ENCODE measurements at regions not wholly inside any gene's neighbourhood (a gene's known extent, or its start where the extent isn't known, plus 50 kb on each side); places are given as distances from the start of the nearest gene placed in this dataset.

- Histone ChIP-seq H3K4me2 (ENCODE audit: low read depth, low read length) (no peak overlapping the region), H4K20me1 (ENCODE audit: insufficient read depth, low read length) (no peaks in the 10 kb centered on the region), H2AFZ (ENCODE audit: low read length) (no peak overlapping the region), H3K27ac (ENCODE audit: low read length) (no peak overlapping the region), H3K9me3 (replicated peaks; ENCODE audit: insufficient read depth, low read length) (no peaks in the 10 kb centered on the region), H3K4me1 (ENCODE audit: low read length) (peaks cover 6% of the 10 kb centered on the region), H3K9ac (ENCODE audit: low read length) (no peak overlapping the region), H3K4me3 (ENCODE audit: low read length) (no peak overlapping the region), H3F3A (ENCODE audit: insufficient read depth, low read length) (0 out of 2 replicates have a peak, but pooled peaks cover 4% of the 10 kb centered on the region), H3K9me2 (replicated peaks; ENCODE audit: insufficient read depth, low read length) (no peaks in the 10 kb centered on the region), H3K27me3 (replicated peaks; ENCODE audit: insufficient read depth, low read length) (no peaks in the 10 kb centered on the region), H3K79me2 (ENCODE audit: low read length) (no peaks in the 10 kb centered on the region), H3K36me3 (replicated peaks; ENCODE audit: insufficient read depth, low read length) (no peaks in the 10 kb centered on the region)
- DNase-seq: no peak
- TF ChIP-seq EZH2 (optimal IDR thresholded peaks at IDR 0.05; ENCODE audit: low read depth, low read length) (no peak), EZH2phosphoT487 (IDR thresholded peaks at IDR 0.05; ENCODE audit: low read length) (no peak)
- TF ChIP-seq, protein P1, sequence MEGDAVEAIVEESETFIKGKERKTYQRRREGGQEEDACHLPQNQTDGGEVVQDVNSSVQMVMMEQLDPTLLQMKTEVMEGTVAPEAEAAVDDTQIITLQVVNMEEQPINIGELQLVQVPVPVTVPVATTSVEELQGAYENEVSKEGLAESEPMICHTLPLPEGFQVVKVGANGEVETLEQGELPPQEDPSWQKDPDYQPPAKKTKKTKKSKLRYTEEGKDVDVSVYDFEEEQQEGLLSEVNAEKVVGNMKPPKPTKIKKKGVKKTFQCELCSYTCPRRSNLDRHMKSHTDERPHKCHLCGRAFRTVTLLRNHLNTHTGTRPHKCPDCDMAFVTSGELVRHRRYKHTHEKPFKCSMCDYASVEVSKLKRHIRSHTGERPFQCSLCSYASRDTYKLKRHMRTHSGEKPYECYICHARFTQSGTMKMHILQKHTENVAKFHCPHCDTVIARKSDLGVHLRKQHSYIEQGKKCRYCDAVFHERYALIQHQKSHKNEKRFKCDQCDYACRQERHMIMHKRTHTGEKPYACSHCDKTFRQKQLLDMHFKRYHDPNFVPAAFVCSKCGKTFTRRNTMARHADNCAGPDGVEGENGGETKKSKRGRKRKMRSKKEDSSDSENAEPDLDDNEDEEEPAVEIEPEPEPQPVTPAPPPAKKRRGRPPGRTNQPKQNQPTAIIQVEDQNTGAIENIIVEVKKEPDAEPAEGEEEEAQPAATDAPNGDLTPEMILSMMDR (IDR thresholded peaks at IDR 0.05; ENCODE audit: low read length): no peak
These were observed 94.9 kb downstream of the MEX3B start for GRCh38 chr15:81950841-81951414.

DNA sequence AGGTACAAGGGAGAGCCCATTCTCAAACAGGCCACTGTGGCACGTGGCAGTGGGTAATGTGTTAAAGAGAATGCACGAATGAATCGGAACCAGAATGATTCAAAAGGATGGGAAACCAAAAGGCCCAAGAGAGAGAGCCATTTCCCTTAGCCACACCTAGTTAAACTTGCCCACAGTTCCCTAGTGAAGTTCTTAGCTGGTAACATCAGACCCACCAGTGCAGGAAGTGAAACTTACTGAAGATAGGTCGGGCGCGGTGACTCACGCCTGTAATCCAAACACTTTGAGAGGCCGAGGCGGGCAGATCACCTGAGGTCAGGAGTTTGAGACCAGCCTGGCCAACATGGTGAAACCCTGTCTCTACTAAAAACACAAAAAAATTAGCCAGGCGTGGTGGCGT is 97.1 kb downstream of the MEX3B start:
- H3K4me3 ChIP-seq (ENCODE audit: low read length): no peak overlapping the region
- no peaks in the 10 kb centered on the region for H3K79me2 ChIP-seq (ENCODE audit: low read length)
- H3K27me3 ChIP-seq (replicated peaks; ENCODE audit: insufficient read depth, low read length): no peaks in the 10 kb centered on the region
- no peak overlapping the region; the same call in 1 of the 2 replicates for H3K4me2 ChIP-seq (ENCODE audit: low read depth, low read length)
- DNase-seq: peak; percentile 84
- H3K27ac ChIP-seq (ENCODE audit: low read length): peak overlapping the region; percentile 20; the same call in 1 of the 2 replicates
- no peaks in the 10 kb centered on the region for H4K20me1 ChIP-seq (ENCODE audit: insufficient read depth, low read length)
- no peaks in the 10 kb centered on the region for H3K9me3 ChIP-seq (replicated peaks; ENCODE audit: insufficient read depth, low read length)
- no peaks in the 10 kb centered on the region for H3K9me2 ChIP-seq (replicated peaks; ENCODE audit: insufficient read depth, low read length)
- H3K4me1 ChIP-seq (ENCODE audit: low read length): peaks cover 6% of the 10 kb centered on the region
- no peaks in the 10 kb centered on the region for H3K36me3 ChIP-seq (replicated peaks; ENCODE audit: insufficient read depth, low read length)
- peak overlapping the region; percentile 46; the same call in 1 of the 2 replicates for H2AFZ ChIP-seq (ENCODE audit: low read length)
- no peak overlapping the region for H3K9ac ChIP-seq (ENCODE audit: low read length)
- no peak for TF ChIP-seq EZH2 (optimal IDR thresholded peaks at IDR 0.05; ENCODE audit: low read depth, low read length)
- TF ChIP-seq EZH2phosphoT487 (IDR thresholded peaks at IDR 0.05; ENCODE audit: low read length): no peak
- TF ChIP-seq, protein P1 (IDR thresholded peaks at IDR 0.05; ENCODE audit: low read length): no peak
- 0 out of 2 replicates have a peak, but pooled peaks cover 4% of the 10 kb centered on the region for H3F3A ChIP-seq (ENCODE audit: insufficient read depth, low read length)

- Histone ChIP-seq H4K20me1 (ENCODE audit: insufficient read depth, low read length) (no peaks in the 10 kb centered on the region), H3K4me2 (ENCODE audit: low read depth, low read length) (no peak overlapping the region; the same call in 1 of the 2 replicates), H3K4me1 (ENCODE audit: low read length) (peaks cover 6% of the 10 kb centered on the region), H3K9me3 (replicated peaks; ENCODE audit: insufficient read depth, low read length) (no peaks in the 10 kb centered on the region), H3K36me3 (replicated peaks; ENCODE audit: insufficient read depth, low read length) (no peaks in the 10 kb centered on the region), H3K27me3 (replicated peaks; ENCODE audit: insufficient read depth, low read length) (no peaks in the 10 kb centered on the region), H3K27ac (ENCODE audit: low read length) (peak overlapping the region; percentile 20; the same call in 1 of the 2 replicates), H3K4me3 (ENCODE audit: low read length) (no peak overlapping the region), H3K9me2 (replicated peaks; ENCODE audit: insufficient read depth, low read length) (no peaks in the 10 kb centered on the region), H2AFZ (ENCODE audit: low read length) (peak overlapping the region; percentile 46), H3F3A (ENCODE audit: insufficient read depth, low read length) (0 out of 2 replicates have a peak, but pooled peaks cover 4% of the 10 kb centered on the region), H3K9ac (ENCODE audit: low read length) (no peak overlapping the region), H3K79me2 (ENCODE audit: low read length) (no peaks in the 10 kb centered on the region)
- TF ChIP-seq EZH2phosphoT487 (IDR thresholded peaks at IDR 0.05; ENCODE audit: low read length): no peak
- TF ChIP-seq, protein P1 (IDR thresholded peaks at IDR 0.05; ENCODE audit: low read length): no peak
- TF ChIP-seq EZH2 (optimal IDR thresholded peaks at IDR 0.05; ENCODE audit: low read depth, low read length): no peak
- DNase-seq: no peak
These were observed 97.6 kb downstream of the MEX3B start for GRCh38 chr15:81948222-81948621.

Data from MM.1S (cell line).